Retinal pigment epithelial cell (primary cell): ENCODE measurements at regions not wholly inside any gene's neighbourhood (a gene's known extent, or its start where the extent isn't known, plus 50 kb on each side); places are given as distances from the start of the nearest gene placed in this dataset.

Experiments used
- DNase-seq: peaks from one replicate; pipeline ENCODE4 v3.0.0-alpha.2; 2010; ENCODE audit warnings: low read depth
- H3K4me3 ChIP-seq: 2 replicates; pipeline ENCODE4 v1.5.1; 2011; ENCODE audit warnings: mild to moderate bottlenecking, low read length, control low read depth, moderate library complexity
- TF ChIP-seq, protein P1 (sequence below): conservative IDR thresholded peaks from 2 replicates; pipeline ENCODE4 v1.5.1; 2011; ENCODE audit warnings: low read depth, low read length, control low read depth, inconsistent platforms

DNA sequence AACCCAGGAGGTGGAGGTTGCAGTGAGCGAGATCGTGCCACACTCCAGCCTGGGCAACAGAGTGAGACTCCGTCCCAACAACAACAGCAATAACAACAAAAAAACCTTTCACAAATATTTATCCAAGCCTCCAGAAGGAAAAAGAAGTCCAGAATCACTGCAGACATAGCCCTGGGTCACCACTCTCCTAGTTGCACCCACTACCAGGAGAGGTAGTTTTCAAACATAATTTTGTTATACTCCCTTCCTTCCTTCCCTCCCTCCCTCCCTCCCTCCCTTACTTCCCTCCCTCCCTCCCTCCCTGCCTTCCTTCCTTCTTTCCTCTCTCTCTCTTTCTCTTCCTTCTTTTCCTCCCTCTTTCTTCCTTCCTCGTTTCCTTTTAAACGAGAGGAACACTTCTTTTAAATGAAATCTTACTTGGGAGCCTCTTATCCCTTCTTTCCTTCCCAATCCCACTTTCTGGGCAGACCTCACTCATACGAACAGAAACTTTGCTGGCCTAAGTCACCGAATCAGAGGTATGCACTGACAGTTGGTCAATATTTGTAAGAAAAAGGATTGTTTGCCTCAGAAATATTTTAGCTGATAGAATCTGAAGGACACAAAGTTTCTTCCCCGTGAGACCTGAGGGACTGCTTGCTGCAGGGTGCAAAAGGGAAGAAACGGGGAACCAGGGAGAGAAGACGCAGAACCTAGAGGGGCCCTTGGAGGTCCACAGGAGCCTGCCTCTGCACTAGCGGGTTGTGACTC lies 88.1 kb upstream of the AGAP1 start:
- no peak for DNase-seq
- H3K4me3 ChIP-seq = no peak overlapping the region
- TF ChIP-seq, protein P1, sequence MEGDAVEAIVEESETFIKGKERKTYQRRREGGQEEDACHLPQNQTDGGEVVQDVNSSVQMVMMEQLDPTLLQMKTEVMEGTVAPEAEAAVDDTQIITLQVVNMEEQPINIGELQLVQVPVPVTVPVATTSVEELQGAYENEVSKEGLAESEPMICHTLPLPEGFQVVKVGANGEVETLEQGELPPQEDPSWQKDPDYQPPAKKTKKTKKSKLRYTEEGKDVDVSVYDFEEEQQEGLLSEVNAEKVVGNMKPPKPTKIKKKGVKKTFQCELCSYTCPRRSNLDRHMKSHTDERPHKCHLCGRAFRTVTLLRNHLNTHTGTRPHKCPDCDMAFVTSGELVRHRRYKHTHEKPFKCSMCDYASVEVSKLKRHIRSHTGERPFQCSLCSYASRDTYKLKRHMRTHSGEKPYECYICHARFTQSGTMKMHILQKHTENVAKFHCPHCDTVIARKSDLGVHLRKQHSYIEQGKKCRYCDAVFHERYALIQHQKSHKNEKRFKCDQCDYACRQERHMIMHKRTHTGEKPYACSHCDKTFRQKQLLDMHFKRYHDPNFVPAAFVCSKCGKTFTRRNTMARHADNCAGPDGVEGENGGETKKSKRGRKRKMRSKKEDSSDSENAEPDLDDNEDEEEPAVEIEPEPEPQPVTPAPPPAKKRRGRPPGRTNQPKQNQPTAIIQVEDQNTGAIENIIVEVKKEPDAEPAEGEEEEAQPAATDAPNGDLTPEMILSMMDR = no peak

DNA sequence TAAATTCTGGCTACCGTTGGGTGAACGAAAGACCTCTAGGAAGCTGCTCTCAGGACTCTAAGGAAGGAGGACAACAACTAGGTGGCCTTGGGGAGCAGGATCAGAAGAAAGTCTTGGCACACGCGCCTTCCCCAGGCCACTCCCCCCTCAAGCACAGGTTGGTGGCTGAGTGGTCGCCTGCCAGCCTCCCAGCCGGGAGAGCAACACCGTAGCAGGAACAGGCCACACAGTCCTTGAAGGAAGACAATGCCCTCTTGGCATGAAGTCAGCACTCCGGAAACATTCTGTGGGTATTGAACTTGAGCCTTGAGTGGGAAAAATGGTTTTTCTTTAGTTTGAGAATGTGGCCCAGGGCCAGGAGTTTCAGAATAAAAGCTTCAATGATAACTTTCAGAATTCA lies 87.4 kb upstream of the AGAP1 start:
- no peak for DNase-seq
- TF ChIP-seq, protein P1 = no peak

DNA sequence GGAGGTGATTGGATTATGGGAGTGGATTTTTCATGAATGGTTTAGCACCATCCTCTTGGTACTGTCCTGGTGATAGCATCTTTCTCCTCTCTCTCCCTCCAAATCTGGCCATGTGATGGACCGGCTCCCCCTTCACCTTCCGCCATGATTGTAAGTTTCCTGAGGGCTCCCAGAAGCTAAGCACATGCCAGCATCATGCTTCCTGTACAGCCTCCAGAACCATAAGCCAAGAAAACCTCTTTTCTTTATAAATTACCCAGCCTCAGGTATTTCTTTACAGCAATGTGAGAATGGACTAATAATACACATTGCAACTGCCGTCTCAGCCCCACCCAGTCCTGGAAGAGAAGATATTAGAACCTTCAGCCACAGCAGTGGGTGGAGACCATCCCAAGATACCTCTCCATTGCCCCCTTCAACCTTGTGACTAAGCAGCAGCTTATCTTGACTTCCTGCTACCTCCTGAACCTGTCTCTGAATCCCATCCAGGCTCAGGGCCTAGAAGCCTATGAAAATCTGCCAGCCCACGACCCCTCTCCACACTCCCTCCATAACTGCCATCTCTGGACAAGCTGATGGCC lies 81.8 kb upstream of the AGAP1 start:
- H3K4me3 ChIP-seq = no peak overlapping the region
- TF ChIP-seq, protein P1 = no peak
- DNase-seq = no peak

More for the DNA sequence above, 87.4 kb upstream of the AGAP1 start:
- H3K4me3 ChIP-seq = no peak overlapping the region

DNA sequence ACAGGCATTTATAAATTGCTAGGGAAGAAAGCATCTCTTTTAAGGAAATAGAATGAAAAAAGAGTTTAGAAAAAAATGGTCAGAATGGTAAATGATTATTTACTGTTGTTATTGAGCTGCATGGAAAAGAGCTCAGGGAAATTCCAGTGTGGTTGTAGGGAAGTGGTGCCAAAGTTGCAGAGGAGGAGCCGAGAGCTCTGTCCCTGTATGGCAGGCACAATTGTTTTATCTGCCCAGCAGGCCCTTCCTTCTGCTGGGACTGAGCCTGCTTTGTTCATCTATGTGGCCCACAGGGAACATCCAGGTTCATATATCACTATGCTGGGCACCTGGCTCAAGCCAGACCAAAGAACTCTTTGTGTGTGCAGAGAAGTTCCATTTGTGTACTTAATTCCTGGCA lies 80.8 kb upstream of the AGAP1 start:
- no peak for DNase-seq
- TF ChIP-seq, protein P1 = no peak
- H3K4me3 ChIP-seq = no peak overlapping the region

DNA sequence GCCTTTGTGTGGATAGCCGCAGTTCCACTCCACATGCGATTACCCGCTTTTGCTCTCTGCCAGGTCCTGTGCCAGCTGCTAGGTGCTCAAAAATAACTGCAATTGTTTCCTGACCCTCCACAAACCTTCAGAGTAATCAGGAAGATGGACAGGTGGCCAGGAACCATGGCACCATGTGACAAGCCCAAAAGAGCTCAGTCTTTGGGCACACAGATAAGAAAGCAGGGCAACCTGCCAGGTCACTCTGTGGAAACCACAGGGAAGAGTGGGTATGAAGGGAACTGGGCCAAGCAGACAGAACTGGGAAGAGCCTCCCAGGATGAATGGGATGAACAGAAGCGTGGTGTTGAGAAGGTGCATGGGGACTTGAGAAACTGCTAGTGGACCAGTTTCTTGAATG lies 79.4 kb upstream of the AGAP1 start:
- TF ChIP-seq, protein P1 = no peak
- no peak for DNase-seq
- H3K4me3 ChIP-seq = no peak overlapping the region

DNA sequence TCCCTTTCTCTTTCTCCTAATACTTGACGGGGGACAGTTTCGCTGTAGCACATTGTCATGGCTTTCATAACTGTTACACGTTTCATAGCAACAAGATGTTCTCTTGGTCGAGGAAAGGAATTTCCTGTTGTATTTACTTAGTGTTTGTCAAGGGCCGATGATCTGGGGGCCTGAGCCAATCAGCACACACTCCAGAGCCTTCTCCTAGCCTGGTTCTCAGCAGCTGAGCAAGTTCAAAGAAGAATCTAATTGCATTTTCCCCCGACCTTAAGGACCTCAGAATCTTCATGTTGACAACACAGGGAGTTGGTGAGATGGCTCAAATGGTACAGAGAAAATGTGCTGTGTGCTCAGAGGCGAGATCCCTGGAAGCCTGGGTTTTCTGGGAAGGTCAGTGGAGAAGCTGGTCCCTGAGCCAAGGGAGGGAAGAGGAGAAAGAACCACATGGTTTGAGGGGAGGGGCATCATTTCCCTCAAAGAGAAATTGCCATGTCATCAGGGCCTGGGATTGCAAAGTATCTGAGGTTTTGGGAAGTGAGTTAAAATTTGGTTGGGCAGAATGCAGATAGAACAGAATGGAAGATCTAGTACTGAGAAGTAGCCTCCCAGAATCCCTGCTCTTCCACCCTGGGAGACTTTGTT lies 76.9 kb upstream of the AGAP1 start:
- H3K4me3 ChIP-seq = no peak overlapping the region
- TF ChIP-seq, protein P1 = no peak
- DNase-seq = no peak
